ENCODE measurements at regions not wholly inside any gene's neighbourhood (a gene's known extent, or its start where the extent isn't known, plus 50 kb on each side); places are given as distances from the start of the nearest gene placed in this dataset.

DNA sequence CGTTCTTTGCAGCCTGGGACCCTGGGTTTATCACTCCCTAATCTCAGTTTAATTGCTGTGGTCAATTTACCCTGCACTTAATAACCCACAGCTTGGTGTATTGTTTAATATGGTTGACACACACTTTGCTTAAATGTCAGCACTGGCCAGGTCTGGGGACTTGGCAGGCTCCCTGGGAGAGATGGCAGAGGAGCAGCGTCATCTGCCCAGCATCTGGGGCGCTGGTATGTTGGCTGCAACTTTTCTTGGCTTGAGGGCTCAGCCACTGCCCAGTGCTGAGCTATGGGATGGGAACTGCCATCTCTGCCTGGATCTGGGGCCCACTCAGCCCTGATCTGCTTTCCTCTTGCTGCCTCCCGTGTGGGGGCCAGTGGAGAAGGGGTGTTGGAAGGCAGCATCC, 115.7 kb upstream of the IRX3 start:
- DNase-seq: no peak

DNA sequence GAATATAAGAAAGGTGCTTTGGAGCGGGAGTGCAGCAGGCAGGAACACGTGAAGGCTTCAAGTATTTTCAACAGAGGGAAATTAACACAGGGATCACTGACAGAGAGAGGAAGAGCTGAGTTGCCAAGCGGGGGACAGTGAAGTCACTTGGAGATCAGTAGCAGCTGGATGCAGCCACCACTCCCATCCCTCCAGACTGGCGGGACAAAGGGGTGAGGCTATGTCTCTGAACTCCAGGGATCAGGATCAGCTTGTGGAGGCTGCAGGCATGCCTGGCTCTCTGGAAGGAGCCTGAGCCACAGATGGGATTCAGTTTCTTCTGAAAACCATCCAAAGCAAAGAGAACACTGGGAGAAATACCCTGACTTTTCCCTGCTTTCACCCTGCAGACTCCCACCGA, 113.7 kb upstream of the IRX3 start:
- no peak for DNase-seq

DNA sequence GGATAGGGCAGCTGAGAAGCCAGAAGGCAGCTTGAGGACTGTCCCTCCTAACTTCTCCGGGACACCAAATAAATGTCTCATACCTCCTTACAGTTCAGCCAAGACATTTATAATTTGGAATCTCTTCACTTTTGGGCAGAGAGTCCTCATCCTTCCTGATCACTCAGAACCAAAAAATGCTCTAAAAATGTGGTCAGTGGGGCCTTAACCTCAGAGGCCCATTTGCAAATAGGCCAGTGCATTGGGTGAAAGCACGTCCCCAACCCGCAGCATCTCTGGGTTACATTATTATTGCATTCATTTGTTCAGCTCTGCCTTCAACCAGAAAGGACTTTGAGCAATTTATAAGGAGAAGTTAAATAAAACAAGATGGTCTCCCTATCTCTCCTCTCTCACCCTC, 112.4 kb upstream of the IRX3 start:
- no peak for DNase-seq

DNA sequence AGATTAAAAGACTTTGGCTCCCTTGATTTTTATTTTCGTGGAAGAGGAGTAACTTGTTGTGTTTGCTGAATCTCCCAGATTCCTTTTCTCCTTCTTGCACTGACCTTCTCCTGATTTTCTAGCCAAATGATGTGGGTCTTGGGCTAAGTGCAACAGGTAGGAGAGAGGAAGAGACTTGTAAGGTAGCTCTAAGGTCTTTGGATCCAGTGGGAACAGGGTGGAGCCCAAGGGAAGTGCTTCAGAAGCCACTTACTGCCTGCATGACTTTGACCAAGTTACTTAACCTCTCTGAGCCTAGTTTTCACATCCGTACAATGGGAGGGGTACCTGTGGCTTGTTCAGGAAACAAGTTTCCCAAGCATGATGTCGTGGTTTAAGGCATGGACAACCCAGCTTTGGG, 111.3 kb upstream of the IRX3 start:
- DNase-seq: no peak

DNA sequence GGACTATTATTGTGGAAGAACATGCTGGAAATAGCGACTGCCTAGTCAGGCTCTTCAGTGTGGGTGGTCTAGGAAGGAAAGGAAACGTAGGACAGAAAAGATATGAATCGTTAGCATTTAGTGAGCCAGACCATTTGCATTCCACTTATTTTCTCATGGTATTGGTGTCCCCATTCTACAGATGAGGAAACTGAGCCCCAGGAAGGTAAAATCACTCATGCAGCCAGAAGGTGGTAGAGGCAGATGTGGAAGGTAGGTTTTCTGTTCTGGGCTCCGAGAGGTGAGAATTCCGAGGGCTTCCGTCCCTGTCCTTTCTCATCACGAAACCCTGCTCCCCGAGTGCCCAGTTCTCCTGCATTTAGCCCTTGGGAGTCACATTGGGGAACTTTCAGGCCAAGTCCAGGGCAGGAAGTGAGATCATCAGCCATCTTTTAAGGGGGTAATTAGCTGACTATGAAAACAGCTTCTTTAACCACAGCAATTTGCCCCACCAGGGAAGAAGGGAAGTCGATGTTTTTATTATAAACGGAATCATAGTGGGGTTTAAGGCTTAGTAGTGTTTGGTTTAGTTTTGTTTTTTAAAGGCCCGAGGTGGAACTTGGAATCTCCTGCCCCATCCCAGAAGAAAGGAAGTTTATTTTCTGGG, 110.7 kb upstream of the IRX3 start:
- no peak for DNase-seq

DNA sequence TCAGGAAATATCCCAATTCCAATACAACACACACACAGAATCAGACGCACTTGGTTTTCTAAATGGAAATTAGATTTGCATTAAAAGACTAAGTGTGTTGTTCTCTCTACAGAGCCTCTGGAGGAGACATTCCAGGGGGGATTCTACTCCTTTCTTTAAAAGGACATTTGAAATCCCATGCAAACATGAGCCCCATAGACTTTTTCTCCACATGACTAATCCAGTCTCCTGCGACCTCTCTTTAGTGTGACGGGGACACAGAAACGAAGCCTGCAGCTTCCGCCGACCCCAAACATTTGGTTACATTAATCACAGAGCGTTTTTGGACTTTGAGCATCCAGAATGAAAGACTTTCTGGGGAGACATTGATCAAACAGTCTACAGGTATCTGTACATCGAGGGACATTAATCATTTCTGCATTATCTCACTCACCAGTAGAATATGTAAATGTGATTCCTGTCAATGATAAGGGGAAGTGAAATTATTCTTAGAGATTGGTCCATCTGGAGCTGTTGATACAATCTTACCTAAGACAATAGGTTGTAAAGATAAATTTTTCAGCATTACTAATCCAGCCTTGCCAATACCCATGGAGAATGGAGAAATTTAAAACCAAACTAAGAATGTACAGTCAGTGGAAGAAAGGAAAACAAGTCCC, 103.4 kb upstream of the IRX3 start:
- no peak for DNase-seq

DNA sequence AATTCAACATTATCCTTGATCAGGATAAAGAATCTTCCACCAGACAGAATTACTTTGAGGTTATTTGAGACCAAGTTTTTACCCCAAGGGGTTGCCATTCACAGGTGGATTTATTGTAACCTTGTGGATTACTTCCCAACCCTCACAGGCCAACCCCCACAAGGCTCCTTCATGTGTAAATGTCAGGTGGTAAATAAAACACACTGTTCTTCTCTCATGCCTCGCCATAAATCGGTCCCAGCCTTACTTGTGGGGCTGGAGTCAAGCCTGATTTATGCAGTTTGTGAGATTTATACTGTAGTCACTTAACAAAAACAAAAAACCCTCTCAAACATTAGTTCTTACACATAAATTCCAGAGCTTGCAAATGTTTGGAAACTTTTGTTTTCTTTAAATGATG, 98.6 kb upstream of the IRX3 start:
- DNase-seq: no peak

DNA sequence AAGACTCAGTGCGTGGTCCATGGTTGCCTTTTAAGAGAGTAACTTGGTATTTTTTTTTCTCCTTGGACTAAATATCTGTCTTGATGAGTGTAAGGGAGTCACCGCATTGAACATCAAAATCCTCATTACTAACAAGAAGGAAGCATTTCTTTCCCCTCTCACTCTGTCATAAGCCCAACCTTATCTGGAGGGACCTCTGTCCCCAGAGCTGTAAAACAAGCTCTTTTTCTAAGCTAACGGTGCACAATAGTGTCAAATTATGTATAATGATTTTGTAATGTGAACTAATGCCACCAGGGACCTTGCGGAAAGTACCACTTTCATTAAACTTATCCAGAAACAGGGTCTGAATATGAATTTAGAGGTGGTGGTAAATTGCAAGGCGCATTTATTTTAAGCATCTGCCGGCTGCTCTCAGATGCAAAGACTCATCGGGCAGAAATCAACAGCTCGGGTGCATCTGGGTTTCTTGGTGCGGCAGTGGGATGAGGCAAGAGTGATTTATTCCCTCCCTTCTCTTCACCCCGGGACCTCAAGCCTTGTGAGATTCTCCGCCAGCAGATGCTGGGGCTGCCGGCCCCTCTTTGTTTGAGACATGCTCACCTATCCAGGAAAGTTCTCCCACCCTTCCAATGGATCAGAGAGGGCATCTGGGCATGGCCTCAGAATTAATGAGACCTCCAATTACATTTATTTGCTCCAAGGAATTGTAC, 95.2 kb upstream of the IRX3 start:
- no peak for DNase-seq

DNA sequence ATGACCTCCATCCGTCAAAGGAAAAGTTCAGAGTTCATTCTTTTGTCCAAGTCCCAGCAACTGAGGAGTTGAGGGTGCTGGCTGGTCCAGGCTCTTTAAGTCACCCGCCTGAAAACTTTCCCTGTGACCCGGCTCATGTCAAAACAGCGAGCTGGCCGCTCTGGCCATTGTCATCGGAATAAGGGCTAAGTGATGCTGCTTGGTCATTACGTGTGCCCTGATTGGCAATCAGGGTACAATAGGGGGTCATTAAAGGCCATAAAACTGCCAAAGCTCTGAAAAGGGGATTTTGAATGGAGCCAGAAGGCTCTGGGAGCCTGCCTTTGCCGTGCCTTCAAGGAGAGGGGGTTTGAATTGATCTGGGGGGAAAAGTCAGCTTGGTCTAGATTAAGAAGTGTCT, 88.5 kb upstream of the IRX3 start:
- DNase-seq: no peak

DNA sequence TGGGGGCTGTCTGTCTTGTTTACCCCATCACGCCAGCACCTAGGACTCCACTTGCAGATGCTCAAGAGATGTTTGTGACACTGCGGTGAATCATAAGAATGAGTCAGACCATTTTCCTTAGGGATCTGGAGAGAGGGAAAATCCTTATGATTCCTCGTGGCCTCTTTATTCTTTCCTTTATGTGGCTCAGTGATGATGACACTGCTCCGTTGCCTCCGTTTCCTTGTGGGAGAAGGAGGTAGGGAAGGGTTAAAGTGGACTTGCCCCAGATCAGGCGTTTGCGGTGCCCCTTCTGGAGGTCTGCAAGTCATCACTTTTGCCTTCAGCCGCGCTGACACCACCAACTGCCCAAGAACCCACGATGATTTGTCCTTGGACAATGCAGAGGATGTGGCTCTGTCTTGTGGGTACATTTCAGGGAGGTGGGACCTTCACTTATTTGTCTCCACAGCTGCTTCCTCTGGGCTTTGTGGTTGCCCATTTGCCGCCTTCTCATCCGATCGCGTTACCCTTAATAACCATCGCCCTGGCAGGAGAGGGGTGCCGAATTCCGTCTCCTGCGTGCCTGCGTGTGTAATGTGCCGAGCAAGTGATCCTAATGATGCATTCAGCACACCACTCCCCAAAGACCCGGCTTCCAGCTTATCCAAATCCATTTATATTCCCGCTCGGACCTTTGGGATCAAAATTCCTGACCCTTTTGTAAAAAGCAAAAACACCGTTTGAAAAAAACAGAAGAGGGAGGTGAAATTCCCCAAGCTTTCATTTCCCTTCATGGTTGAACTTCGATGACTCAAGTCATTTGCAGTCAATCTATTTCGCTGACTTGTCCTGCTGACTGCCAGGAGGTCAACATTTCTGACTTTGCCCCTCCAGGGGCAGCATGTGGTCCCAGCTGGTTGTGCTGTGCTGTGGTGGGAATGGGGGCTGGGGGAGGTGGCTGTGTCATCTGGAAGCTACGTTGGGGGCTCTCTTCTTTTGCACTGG, 87.2 kb upstream of the IRX3 start:
- DNase-seq: no peak

DNA sequence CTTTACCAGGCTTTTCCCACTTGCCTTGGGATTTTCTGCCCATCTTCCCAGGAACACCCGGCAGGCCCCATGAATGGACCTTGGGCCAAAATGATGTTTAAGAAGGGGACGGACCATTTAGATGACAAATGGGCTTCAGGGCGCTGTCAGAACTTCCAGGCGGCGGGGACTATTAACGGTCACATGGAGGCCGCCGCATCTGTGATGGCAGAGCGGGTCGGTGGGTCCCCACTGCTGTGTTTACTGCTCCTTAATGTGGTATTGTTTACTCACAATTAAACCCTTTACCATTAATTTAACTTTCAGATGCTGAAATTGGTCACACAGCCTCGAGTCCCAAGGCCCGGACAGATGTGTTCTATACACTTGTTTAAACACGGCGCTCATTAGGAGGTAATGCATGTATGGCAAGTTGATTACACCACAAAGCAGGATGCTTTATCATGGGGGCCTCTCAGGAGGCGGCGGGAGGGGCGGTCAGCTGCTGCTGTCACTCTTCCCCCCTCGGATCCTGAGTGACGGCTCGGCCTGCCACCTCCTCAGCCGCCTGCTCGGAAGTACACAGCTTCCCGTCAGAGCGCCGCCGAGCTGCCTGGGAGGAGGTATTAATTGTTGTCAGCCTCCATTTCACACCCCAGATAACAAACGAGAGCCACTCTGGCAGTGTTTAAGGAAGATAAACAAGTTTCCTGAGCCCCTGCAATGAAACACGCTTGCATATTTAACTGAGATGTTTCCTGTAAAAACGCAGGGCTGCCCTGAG, 83.9 kb upstream of the IRX3 start:
- DNase-seq: no peak

DNA sequence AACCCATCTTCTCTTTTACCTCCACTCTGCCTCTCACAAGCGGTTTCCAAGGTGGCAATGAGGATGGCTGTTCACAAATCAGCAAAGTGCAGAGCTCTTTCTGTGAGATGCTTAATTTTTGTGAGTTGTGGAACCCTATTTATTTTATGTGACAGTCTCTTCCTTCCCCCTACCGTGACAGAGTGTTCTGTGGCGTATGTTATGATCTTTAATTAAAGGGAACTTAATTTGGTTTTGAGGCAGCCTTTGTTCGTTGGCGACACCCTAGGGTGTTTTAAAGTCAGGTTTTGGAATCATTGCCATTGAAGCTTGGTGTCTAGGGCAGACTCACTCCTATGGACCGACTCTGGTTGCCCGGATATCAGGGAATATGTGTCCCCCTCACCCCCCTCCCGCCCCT, 83.3 kb upstream of the IRX3 start:
- DNase-seq: no peak

DNA sequence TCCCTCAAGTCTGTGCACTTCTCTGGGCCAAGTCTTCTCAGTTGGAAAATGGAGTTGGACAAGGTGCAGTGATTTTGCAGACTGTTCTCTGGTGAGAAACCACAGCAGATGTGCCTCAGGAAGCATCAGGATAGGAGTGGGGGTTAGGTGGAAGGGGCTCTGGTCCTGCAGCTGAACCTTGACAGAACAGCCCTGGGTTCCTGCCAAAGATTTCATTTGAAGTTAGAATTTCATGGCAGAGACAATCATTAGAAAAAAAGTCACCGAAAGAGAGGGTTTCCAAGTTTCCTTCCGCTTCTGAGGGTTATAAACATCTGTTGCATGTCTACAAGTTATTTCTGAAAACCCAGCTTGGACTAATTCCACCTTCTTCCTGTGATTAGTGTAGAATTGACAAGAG, 80.4 kb upstream of the IRX3 start:
- no peak for DNase-seq

DNA sequence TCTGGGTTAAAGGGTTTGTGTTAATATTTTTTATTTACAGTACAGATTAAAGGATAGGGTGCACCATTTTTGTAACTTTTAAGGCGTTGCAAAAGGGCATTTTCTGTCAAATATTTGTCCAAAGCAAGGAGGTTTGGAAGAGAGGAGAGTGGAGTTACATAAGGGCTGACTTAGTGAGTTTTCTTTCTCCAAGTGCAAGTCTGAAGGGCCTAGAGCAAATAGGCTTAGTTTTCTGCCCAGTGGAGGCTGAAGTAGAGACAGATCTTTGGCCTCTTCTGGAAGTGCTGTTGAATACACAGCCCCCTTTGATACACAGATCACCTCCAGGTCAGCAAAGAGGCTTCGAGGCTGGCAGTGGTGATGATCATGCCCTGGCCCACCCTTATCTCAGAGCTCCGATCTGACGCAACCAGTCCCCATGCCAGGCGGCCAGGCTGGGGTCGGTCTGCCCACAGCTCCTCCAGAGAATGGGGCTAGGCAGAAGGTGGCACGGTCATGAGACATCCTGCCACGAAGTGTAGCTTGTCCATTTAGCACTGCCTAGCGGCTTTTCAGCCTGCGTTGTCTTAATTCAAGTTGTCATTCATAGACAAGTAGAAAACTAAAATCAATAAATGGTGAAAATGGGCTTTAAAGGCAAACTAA, 79.5 kb upstream of the IRX3 start:
- no peak for DNase-seq

DNA sequence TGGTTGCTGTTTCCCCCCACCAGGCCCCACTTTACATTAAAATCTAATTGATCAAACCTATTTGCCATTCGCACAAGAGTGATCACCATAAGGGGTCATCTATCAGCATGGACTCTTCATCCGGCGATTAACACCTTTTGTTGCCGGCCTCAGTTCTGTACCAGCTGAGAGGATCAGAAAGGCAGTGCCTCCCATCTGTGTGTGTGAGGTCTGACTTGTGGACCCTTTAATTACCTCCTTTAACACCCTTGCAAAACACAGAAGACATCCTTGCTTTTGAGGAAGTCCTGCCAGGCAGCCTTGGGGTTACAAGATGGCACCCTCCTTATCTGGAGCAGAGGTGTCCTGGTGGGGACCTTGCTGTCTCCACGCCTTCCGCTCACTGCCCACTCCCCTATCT, 77.2 kb upstream of the IRX3 start:
- DNase-seq: no peak

DNA sequence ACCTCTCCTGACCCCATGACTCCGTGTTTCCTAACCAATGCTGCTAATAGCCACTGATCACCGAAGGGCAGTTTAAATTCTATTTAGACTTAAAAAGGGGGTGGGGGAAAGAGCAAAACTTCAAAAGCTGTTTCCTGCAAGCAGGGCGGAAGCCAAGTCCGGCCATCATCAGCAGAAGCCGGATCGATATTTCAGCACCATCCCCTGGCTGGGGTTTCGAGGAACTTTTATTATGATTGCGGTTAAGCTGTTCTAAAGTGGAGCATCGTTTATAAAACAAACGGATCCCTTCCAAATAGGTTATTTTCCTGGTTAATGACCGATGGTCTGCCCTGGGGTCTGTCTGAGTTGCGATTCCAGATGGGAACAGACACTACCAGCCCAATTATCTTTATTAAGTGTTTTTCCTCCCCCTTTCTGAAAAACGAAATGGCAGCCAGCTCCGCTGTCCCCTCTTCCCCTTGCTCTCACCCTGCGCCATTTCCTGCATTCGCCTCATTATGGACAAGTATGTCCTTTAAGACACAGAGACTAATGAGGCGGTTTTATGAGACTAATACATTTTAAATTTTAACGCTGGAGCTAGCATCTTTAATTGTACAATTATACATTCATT, 76.1 kb upstream of the IRX3 start:
- no peak for DNase-seq

DNA sequence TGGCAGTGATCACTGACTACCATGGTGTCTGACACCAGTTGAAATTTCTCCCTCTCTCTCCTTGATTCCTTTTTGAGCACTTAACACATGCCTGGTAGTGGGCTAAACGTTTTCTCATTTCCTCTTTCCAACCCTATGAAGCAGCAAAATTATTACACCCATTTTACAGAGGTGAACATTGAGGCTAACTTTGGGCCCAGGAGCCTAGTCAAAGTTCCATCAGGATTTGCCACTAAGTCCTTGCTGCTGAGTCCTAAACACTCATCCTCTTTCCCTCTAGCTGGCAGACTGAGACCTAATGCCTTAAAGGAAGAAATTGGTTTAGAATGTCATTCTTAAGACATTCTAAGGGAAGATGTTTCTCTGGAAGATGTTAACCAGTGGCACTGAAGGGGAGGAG, 74.7 kb upstream of the IRX3 start:
- DNase-seq: no peak

DNA sequence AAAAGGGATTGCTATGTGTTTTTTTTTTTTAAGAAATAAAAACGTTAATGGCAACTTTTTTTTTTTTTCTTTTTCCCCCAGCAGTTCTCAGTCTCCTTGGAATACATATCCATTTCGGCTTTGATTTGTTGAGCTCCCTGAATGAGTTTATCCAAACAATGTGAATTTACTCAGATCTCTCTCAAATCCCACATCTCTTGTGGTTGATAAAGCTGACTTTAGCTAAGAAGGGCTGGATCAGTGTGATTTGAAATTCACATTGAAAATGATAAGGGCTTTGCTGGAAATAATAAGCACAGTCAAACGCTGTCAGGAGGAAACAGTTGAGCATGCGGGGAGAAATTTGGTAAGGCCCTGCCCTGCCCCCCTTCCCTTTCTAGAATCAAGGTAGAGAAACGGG, 74.1 kb upstream of the IRX3 start:
- no peak for DNase-seq

DNA sequence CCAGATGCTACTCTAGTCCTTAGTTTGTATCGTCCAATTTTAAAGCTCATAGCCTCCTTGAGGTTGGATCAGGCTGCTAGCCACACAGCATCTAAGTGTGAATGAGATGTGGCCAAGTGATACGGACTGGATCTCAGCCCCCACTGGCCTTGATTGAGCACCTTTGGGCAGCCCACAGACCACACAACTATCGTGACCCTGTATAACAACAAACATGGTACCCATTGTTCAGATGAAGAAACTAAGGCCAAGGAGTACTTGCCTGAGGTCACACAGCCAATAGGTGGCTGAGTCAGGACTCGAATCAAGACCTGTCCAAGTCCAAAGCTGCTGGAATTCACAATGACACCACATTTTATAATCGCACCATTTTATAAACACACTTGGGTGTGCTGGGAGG, 73.0 kb upstream of the IRX3 start:
- no peak for DNase-seq

DNA sequence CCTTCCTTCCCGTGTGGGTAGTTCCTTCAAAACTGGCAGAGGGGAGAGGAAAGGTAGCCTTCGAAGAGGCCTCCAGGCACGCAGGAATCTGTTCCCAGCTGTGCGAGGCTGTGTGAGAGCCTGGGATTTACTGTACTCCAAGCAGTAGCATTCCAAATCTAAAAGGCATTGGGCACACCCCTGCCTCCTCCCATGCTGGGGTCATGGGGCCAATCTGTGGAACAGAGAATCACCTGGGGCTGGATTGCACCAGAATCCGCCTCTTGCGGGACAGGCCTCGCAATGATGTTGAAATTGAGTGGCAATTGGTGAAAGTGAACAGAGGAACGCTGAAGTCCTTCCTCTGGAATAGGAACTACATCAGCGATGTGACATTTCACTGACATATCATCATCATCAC, 72.5 kb upstream of the IRX3 start:
- DNase-seq: no peak

DNA sequence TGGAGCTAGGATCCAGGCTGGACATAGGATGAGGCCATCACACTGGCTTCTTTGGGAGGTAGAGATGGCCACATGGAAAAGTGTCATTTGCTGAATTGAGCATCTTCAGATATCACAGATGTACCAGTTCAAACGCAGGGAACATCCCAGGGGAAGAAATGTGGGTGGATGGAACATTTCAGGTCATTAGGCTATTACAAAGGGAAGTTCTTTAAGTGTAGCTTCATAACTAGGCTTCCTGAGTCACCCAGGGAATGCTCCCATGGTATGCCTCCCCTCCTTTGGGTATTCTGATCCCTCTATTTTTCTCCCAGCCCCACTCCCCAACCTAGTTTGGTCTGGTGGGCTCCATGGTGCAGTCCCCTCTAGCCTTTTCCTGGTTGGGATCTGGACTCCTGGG, 69.8 kb upstream of the IRX3 start:
- DNase-seq: no peak

DNA sequence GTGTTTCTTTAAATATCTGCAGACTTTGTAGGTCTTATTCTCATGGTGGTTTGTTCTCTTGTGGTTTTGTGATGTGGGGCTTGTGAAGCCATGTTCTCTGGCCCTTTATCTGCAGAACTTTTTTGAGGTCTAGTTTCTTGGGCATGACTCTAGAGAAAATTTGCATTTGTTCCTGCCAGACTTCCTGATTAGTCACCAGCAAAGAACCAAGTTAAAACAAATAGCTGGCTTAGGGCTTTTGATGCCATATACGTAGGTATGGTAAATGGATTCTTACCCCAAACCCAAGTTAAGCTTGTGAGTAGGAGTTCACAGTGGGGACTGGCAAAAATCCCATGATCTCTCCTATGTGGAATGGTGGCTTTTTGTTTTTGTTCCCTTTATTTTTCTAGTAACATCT, 68.7 kb upstream of the IRX3 start:
- DNase-seq: no peak

Measured in NCI-H187 (cell line).